Activated CD8-positive, alpha-beta T cell treated with anti-CD3 and anti-CD28 coated beads for 36 hours (primary cell): ENCODE measurements at regions not wholly inside any gene's neighbourhood (a gene's known extent, or its start where the extent isn't known, plus 50 kb on each side); places are given as distances from the start of the nearest gene placed in this dataset.

ENCODE experiments used
- ATAC-seq: fragments of 200-7000 bp; cut with Tn5 transposase; one replicate; pipeline ENCODE4 v1.10.0; 2021; ENCODE audit warnings: mild to moderate bottlenecking, moderate library complexity
- CTCF ChIA-PET: fragments of 350-600 bp; sonication (Branson Sonifier 250); formaldehyde crosslinking; loops from one replicate; lab custom pipeline; 2021; ENCODE audit warnings: antibody characterized with exemption; lab: Charles Lee
- POLR2A ChIA-PET: fragments of 350-600 bp; sonication (Branson Sonifier 250); formaldehyde crosslinking; loops from one replicate; lab custom pipeline; 2021; ENCODE audit warnings: antibody characterized with exemption; lab: Charles Lee
- DNase-seq: peaks from one replicate; pipeline ENCODE4 v3.0.0-alpha.2; 2020
- H3K27ac Mint-ChIP-seq: one replicate; pipeline ENCODE4 v1.8.0; 2021; ENCODE audit warnings: mild to moderate bottlenecking, mixed read lengths
- H3K27me3 Mint-ChIP-seq: one replicate; pipeline ENCODE4 v1.8.0; 2021; ENCODE audit warnings: mixed read lengths
- H3K36me3 Mint-ChIP-seq: one replicate; pipeline ENCODE4 v1.8.0; 2021; ENCODE audit warnings: low read depth, mixed read lengths
- H3K4me1 Mint-ChIP-seq: one replicate; pipeline ENCODE4 v1.8.0; 2021; ENCODE audit warnings: low read depth, mixed read lengths
- H3K4me3 Mint-ChIP-seq: one replicate; pipeline ENCODE4 v1.8.0; 2021; ENCODE audit warnings: mild to moderate bottlenecking, moderate library complexity, mixed read lengths
- H3K9me3 Mint-ChIP-seq: one replicate; pipeline ENCODE4 v1.8.0; 2021; ENCODE audit warnings: mixed read lengths
- intact Hi-C: fragments of 100-400 bp; cut with micrococcal nuclease; formaldehyde crosslinking; loops from one replicate; pipeline ENCODE4 v1.10.0; 2022
- TF ChIP-seq, protein P1 (sequence below): fragments of 200-600 bp; IDR thresholded peaks from one replicate; pipeline ENCODE4 v1.8.0; 2022; ENCODE audit warnings: antibody characterized with exemption, mild to moderate bottlenecking

- intact Hi-C loops = no loop called here
- H3K36me3 Mint-ChIP-seq = no peaks in the 10 kb centered on the region
- DNase-seq (no peak), ATAC-seq (no peak)
- POLR2A ChIA-PET = no interaction called here
- H3K4me1 Mint-ChIP-seq = no peaks in the 10 kb centered on the region
- H3K4me3 Mint-ChIP-seq = no peak overlapping the region
- TF ChIP-seq, protein P1, sequence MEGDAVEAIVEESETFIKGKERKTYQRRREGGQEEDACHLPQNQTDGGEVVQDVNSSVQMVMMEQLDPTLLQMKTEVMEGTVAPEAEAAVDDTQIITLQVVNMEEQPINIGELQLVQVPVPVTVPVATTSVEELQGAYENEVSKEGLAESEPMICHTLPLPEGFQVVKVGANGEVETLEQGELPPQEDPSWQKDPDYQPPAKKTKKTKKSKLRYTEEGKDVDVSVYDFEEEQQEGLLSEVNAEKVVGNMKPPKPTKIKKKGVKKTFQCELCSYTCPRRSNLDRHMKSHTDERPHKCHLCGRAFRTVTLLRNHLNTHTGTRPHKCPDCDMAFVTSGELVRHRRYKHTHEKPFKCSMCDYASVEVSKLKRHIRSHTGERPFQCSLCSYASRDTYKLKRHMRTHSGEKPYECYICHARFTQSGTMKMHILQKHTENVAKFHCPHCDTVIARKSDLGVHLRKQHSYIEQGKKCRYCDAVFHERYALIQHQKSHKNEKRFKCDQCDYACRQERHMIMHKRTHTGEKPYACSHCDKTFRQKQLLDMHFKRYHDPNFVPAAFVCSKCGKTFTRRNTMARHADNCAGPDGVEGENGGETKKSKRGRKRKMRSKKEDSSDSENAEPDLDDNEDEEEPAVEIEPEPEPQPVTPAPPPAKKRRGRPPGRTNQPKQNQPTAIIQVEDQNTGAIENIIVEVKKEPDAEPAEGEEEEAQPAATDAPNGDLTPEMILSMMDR = no peak
- no peaks in the 10 kb centered on the region for H3K9me3 Mint-ChIP-seq
- CTCF ChIA-PET = interaction anchor here (1.8 kb wide), 1 partner anchor 10 kb away, joined by 5 read pairs; no protein-coding TSS in a partner anchor
- peaks cover 5% of the 10 kb centered on the region for H3K27me3 Mint-ChIP-seq
- no peak overlapping the region for H3K27ac Mint-ChIP-seq
Measured at GRCh38 chr14:38877744-38878388, 225.2 kb downstream of the SEC23A start.

DNA sequence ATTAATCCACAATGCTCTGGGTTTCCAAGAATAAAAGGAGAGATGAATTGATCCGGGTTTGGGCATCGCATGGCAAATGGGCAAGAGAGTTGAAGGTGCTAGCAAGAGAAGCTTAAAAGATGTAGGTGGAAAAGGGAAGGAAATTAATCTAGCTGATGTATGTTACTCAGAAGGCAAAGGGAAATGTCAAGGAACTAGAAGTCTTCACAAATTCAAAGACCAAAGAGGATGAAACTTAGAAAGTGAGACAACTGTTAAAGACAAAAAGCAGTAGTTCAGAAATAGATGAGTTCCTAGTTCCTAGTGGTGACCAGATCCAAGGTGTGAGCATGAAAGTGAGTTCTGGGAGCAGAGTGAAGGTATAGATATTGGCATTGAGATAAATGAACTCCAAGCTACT lies 228.3 kb downstream of the SEC23A start:
- no peaks in the 10 kb centered on the region for H3K4me1 Mint-ChIP-seq
- no peak for ATAC-seq
- DNase-seq = no peak
- ChIA-PET CTCF (interaction anchor here (2.0 kb wide), 1 partner anchor 9 kb away, joined by 4 read pairs; no protein-coding TSS in a partner anchor), POLR2A (no interaction called here)
- H3K27me3 Mint-ChIP-seq = peaks cover 5% of the 10 kb centered on the region
- TF ChIP-seq, protein P1 = no peak
- intact Hi-C loops = no loop called here
- no peaks in the 10 kb centered on the region for H3K36me3 Mint-ChIP-seq
- H3K4me3 Mint-ChIP-seq = no peak overlapping the region
- H3K27ac Mint-ChIP-seq = no peak overlapping the region
- no peaks in the 10 kb centered on the region for H3K9me3 Mint-ChIP-seq

GRCh38 chr14:38873941-38874612 lies 229.0 kb downstream of the SEC23A start:
- no peaks in the 10 kb centered on the region for H3K4me1 Mint-ChIP-seq
- intact Hi-C loops = no loop called here
- no peak for ATAC-seq
- TF ChIP-seq, protein P1 = no peak
- H3K4me3 Mint-ChIP-seq = no peak overlapping the region
- H3K9me3 Mint-ChIP-seq = no peaks in the 10 kb centered on the region
- DNase-seq = no peak
- H3K27ac Mint-ChIP-seq = no peak overlapping the region
- H3K27me3 Mint-ChIP-seq = peaks cover 5% of the 10 kb centered on the region
- ChIA-PET CTCF (interaction anchor here (2.0 kb wide), 1 partner anchor 8 kb away, joined by 4 read pairs; no protein-coding TSS in a partner anchor), POLR2A (no interaction called here)
- H3K36me3 Mint-ChIP-seq = no peaks in the 10 kb centered on the region

GRCh38 chr14:38870296-38870836 lies 232.7 kb downstream of the SEC23A start:
- TF ChIP-seq, protein P1 = no peak
- ATAC-seq (no peak), DNase-seq (no peak)
- H3K4me3 Mint-ChIP-seq = no peak overlapping the region
- intact Hi-C loops = no loop called here
- ChIA-PET POLR2A (no interaction called here), CTCF (interaction anchor here (1.5 to 4.2 kb wide), 3 partner anchors 145 to 967 kb away, joined by 3 to 27 read pairs (median 5); no protein-coding TSS in a partner anchor)
- H3K4me1 Mint-ChIP-seq = no peaks in the 10 kb centered on the region
- H3K9me3 Mint-ChIP-seq = no peaks in the 10 kb centered on the region
- H3K36me3 Mint-ChIP-seq = no peaks in the 10 kb centered on the region
- H3K27ac Mint-ChIP-seq = no peak overlapping the region
- no peaks in the 10 kb centered on the region for H3K27me3 Mint-ChIP-seq
